SHP77 (cell line): ENCODE measurements at regions not wholly inside any gene's neighbourhood (a gene's known extent, or its start where the extent isn't known, plus 50 kb on each side); places are given as distances from the start of the nearest gene placed in this dataset.
A peak's percentile ranks its signal among the peaks of the same experiment; 100 is the strongest.

Experiments used
- DNase-seq, 2 experiments: peaks; one replicate each; lab custom pipeline; 2025; lab: John Stamatoyannopoulos, UW

DNA sequence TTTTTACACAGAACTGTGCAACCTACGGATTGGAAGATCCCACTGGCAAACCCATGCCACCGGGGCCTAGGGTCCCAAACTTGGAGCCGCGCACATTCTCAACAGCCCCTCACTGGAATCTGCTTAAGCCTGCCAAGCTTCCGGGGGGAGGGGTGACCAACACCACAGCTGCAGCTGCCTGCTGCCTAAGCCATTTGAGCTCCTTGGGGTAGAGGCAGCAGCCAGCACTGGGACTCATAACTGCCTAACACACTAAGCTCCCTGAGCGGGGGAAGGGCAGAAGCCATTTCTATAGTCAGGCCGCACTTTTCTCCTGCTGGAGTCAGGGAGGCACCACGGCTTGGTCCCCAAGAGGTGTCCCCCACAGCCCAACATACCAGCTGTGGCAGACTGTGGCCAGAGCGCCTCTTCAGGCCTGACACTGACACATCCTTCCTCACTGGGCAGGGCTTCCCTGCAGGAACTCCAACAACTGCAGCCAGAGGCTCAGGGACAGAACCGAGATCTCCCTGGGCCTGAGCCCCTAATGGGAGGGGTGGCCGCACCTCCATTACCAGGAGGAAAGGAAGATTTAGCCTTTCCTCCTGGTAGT, 270.3 kb upstream of the ECI2 start:
- peak in 1 of 2 experiments; percentile 3 for DNase-seq

DNA sequence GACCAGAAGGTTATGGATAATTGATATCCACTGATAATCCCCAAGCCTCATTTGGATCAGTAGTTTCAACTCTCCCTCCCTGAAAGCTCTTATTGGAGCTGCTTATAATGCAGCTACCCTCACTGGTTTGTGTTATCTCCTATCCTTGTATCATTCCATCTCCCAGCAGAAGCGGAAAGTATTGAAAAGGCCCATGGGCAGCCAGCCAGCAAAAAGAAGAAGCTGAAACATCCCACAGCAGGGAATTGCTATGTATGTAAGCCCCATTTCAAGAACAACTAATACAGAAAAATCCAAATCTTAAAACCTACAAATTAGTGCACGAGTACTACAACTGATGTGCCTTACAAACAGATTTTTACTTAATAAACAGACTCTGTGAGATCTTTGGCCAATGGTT, 269.0 kb upstream of the ECI2 start:
- no peak for DNase-seq

DNA sequence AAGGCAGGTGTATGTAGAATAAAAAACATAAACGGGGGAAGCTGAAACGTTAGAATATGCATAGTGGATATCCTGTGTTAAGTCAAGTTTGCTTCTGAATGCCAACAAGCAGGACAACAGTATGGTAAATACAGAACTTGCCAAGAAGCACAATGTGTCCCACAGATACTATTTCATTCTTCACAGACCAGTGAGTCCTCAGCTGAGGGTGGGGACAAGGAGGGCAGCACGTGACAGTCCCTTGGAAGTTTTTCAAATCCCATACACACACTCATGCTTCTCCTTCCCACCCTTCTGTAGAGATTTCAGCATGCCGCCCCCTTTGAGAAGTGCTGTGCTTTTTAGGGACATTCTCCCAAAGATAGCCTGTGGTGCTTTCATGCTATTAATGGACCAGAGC, 268.5 kb upstream of the ECI2 start:
- no peak for DNase-seq

DNA sequence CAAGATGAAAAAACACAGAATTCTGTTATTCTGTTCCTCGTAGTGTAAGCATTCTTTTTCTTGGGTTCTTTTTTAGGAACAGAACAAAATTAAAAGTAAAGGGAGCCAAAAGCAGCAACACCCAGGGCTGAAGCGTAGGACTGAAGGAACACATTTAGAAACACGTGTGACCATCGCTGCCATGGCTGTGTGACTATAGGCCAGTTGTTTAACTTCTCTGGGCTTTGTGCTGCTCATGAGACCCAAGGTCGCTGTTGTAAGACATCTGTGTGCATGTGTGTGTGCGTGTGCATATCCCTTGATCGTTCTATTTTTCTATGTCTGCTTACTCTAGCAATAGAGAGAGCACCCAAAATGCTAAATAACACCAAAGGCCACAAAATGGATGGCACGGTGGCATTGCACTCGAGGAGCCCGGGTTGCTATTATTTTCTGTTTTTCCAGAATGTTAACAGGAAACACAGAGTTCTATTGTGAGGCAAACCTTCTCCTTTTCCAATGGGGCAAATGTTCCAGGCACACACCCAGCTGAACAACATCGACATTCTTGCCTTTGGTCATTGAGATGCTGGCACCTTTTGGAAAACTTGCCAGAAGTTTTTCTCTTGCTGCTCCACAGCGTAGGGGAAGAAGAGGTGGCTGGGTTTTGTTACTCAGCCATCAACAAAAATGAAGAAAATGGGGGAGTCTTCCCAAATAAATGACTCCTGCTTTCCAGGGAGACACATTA, 267.8 kb upstream of the ECI2 start:
- DNase-seq = no peak

DNA sequence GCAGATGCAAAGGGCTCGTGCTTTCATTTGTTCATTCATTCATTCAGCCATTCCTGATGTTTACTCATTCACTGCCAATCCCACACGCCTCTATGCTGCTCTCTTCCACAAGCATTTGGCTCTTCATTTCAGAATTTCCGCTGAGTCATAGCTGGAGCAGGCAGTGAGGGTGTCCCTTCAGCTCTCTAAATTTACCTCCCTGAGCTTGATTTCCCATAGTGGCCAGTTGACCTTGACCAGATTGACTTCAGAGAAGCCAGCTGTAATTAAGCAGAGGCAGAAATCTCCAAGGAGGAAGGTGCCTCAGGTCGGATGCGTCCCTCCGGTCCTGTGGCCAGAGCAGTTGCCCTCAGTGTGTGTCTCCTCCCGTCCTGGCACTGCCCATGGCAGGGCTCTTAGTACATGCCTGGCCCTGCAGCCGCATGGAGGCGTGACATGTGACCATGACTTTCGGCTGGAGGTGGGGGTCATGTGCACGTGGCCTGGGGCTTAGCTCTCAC, 267.2 kb upstream of the ECI2 start:
- DNase-seq = peak; percentile 14 to 38

DNA sequence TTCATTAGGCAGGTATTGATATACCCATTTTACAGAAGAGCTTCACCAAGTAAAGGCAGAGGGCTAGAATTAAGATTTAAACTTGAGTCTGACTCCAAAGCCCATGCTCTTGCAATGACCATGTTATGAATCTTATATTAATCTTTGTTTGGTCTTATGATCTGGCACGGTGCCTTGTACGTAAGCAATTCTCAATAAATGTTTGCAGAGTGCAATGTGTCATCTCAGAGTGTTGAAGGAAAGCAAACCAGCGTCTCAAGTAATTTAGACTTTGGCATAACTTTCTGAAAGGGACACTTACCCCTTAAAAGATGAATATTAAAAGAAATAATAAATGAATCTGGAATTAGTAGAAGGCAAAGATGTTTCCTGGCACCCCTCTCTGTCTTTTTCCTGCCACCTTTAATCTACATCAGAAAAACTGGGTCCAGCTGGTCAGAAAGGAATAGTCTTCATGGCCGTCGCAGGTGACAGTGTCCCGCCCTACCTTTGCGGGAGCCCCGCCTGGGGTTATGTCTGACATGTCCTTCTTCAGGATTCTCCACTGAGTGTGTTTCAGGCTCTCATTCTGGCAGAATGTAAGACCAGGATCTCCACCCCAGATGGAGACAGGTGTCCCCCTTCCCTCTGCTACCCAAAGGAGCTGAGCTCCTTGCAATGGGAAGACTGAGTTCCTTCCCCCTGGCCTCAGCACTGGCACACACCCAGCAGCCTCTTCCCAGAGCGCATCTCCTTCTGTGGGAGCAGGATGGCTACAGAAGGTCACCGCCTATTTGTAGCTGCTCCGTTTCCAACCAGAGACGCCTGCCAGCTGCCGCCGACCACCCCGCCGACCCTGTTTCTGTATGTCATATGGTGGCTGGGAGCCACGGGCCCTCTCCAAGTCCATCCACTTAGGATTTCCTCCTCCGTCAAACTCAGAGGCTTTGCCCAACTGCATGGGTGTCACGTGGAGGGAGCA, 266.3 kb upstream of the ECI2 start:
- DNase-seq = no peak

DNA sequence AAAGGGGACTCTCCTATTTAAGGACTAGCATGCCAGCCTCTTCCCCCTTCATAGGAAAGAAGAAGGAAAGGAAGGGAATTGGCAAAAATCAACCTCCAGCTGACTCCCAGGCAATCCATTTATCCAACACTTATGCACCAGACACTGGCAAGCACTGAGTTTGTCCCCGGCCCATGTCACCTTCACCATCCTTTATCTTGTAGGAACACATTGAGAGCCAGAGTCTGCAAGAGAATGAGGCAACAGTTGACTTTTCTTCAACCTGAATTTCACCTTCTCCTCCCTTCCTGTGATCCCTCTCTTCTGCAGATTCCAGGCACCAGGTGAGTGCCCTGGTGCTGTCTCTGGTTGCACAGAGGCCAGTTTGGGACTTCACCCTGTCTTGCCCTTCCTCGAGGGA, 264.3 kb upstream of the ECI2 start:
- no peak for DNase-seq

DNA sequence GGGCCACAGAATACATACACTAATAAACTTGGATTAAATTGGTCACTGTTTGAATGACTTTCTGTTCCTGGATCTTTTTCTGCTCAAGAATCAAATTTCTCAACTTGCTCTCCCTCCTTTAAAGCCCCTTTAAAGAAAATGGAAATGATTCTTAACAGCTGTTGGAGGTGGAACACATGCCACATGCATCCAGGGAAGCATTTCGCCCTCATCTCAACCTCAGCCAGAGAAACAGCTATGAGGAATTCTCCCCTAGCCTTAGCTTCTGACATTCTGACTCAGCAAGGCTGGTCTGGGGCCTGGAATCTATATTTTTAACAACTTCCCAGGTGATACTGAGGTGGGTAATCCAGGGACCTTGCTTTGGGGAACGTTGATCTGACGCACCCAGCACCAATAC, 263.4 kb upstream of the ECI2 start:
- no peak for DNase-seq

DNA sequence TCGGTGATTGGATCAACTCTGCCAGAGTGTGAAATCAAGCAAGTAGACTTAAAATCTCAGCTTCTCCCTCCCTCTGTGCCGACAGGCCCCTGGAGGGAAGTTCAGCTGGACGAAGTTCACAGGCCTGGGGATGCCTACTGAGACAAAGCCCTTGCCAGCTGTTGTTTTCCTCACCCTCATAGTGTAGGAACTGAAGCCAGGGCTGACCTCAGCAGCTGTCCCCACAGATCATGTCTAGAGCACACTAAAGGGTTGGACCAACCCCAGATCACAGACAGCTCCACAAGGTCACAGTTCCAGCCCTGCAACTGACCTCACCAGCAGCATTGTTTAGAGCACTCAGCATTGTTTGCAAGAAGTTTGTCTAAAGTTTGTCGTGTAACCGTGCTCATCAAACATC, 261.9 kb upstream of the ECI2 start:
- no peak for DNase-seq

DNA sequence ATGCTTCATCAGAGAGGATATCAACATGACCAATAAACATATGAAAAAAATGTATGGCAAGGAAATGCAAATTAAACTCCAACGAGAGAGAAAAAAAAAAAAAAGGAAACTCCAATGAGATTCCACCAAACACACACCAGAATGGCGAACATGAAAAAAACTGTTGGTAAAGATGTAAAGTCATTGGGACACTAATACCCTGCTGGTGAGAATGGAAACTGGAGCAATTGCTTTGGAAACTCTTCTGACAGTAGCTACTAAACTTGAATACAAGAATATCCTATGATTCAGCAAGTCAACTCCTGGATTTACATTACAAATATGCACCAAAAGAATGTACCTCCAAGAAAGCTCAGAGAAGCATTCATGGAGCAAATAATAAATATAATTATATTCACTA, 260.7 kb upstream of the ECI2 start:
- no peak for DNase-seq

DNA sequence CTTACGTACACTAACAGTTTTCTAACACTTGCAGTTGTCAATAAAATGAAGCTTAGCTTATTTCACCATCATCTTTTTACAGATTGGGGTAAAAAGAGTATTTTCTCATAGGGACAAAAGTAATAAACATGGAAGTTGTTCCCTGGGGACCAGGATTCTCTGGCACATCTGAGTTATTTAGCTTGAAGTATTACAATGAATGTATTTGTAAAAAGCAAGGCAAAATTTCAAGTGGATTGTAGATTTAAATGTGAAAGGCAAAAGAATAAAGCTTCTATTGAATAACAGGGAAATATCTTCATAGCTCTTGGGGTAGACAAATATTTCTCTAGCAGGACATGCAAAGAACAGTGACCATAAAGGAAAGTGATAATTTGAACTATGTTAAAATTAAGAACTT, 260.0 kb upstream of the ECI2 start:
- no peak for DNase-seq

DNA sequence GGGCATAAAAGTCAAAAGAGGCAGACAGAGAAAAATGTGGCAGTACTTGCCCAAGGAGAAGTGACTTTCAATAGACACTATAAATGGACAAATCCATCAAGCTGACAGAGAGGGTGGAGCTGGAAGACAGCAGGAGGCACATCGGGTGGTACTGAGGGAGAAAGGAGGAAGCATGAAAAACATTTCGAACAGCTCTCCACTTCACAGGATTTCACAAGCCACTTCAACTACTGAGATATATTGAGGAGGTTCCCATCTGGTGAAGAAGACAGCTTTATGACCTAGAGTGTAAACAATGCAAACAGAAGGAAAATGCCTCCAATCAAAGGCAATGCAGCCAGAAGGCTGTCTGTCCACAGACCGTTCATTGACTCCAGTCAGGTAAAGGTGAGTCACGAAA, 259.4 kb upstream of the ECI2 start:
- DNase-seq = no peak

DNA sequence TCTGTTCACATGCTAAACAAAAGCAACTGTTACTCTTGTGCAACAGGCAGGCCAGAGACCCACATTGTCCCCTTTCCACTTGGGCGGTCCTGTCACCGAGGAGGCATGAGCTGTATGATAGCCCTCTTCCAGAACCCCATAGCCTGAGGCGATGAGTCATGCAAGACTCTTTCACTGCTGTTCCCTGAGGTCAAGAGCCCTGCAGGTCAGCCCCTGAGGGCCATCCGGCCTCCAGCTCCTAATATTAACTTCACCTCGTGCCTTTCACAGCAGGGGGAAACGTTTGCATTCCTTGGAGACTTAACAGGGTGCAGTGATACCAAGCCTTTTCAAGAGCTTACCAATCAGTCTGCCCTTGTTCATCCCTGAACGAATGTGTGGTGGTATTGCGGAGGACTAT, 253.3 kb upstream of the ECI2 start:
- DNase-seq = no peak

DNA sequence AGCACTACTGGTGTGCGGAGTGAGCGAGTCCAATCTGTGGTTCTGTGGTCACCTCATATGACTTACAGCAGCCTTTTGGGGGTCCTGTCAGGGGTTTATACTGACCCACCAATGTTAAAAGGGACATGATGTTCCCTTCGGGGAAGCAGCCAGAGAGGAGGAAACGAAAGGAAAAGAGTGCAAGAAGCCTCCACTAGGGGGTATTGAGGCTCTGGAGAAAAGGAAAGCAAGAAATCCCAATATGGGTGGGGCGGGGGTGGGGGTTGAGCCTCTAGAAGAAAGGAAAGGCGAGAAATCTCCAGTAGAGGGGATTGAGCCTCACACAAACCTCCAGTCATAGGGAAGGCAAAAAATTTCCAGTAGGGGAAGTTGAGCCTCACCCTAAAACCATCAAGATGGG, 249.3 kb upstream of the ECI2 start:
- DNase-seq = no peak

DNA sequence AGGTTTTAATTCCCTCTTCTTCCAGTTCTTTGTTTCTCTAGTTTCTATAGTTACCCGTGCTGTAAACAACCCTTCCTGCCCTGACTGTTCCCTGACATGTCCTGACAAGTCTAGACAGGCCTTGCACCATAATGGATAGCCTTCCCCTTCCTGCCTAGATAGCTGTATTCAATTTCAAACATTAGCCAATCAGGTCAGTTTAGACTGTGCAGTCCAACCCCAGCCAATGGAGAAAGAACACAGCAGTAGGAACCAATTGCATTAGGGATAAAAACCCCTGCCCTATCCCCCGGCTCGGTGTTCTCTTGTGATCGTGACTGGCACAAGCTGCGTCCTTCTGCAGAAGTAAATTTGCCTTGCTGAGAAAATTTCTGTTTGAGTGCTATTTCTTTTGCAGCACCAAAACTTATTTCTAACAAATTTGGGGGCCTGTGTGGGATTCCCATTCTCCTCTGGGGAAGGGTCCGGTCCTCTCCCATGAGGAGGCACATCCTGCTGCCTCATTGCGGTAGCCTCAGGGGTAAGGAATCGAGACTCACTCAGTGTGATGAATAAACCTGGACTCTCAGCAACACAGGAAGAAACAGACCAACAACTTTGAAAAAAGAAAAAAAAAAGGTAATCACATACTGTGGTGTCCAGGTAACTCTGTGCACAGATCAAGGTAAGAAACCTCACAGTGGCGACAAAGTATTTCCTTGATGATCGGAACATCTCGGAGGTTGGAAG, 248.7 kb upstream of the ECI2 start:
- no peak for DNase-seq

DNA sequence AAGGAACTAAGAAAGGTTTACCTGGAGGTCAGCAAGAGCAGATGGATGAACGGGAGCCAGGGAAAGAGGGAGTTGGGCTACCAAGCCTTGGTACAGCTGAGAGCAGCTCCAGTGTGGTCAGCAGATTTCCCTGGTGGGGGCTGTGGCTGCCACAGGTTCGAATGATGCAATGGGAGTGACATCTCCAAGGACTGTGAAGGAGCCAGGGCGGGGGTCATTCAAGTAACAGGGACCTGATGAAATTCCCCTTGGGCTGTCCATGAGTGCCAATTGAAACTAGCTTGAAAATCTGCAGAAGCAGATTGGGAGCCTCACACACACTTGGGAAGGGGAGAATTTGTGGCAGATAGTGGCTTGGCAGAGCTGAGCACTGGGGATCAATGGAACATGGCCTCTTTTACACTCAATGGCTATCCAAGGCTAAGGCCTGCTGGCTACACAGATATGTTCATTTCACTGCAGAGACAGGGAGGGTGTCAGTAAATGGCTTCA, 247.0 kb upstream of the ECI2 start:
- DNase-seq = no peak

DNA sequence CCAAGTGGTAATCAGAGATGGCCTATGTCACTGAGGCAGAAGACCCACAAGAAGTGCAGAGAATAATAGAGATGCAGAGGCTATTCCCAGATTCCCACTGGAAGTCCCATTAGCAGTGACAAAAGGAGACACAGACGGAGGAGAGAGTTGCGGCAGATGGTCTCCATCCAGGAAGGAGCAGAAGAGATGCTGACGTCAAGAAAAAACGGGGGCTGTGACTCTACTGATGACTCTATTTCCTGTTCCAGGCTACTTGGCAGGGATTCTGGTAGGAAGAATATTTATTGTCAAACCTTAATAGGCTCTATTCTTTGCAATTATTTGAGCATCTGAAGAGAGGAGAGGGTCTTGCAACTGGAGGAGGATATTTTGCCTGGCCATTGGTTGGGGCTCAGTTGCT, 246.0 kb upstream of the ECI2 start:
- peak in 1 of 2 experiments; percentile 21 for DNase-seq

DNA sequence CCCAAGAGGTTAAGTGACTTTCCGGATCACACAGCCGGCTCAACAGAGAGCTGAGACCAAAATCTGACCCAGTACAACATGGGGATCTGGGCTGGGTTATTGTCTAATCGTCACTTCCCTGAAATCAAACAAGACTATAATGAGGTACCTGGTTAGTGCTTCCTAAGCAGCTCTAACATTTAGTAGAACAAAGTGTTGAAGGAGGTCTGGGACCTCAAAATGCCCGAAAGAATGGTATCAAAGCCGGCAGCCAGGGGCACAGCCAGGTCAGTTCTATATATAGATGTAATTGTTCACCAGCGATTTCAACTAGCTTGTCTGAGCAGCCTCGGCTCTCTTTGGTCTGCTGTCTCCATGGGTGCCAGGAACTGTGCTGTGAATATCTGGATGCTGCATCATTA, 245.5 kb upstream of the ECI2 start:
- no peak for DNase-seq

DNA sequence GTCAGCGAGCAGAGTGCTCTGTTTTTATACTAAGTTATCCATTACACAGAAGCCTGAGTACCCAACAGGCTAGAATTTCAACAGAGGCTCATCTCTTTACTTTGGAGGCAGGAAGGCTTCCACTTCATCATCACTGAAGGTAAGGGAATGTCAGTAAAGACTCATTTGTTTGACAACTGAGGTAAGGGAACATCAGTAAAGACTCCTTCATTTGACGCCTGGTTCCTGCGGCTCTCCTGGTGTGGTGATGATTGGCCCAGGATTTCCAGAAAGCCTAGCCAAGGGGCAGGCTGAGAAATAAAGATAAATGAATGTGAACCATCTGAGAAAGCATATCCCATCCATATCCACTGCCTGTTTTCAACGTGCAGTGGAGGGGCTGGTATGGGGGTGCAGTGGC, 244.6 kb upstream of the ECI2 start:
- DNase-seq = no peak

DNA sequence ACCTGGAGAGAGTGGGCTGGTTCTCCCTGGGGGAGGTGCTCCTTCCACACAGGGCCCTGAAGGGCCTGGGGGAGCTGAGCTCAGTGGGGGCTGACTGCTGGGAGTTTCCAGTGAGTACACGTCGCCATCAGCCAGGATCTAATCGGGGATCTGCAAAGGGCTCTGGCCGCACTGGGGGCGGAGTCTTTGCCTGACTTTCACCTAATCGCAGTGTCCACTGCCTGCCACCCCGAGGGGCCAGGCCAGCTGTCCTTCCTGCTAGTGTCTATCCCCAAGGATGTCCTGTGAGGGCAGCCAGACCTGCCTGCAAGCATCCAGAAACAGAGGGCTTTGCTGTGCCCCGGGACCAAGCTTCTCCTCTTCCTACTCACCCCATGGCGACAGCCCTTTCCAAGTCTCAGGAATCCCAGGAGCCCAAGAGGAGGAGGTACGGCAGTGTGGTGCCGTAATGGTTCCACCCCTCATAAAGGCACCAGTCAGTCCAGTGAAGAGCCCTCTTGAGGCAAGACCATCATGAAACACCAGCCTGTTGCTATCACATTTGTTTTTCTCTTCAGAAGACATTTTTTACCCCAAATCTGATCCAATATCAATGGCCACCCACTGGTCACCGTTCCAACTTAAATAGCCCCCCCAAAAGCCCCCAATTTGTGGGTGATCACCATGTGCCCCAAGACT, 243.1 kb upstream of the ECI2 start:
- no peak for DNase-seq

DNA sequence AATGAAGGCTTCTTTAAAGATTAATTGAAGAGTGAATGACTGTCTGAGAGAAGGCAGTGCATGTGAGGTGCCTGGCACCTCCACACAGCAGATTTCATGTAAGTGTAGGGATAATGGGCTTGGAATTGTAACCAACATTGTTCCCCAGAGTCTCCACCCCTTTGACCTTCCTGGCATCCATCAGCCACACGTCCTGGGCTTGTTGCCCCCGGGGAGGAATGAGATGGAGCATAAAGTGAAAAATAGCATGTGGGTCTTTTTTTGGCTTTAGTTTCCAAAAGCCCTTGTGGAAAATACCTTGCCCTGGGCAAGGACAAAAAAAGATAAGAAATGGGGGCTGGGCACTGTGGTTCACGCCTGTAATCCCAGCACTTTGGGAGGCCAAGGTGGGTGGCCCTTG, 242.2 kb upstream of the ECI2 start:
- DNase-seq = no peak
